SU-DHL-6 (cell line): ENCODE measurements at regions not wholly inside any gene's neighbourhood (a gene's known extent, or its start where the extent isn't known, plus 50 kb on each side); places are given as distances from the start of the nearest gene placed in this dataset.

ENCODE experiments used
- CTCF ChIP-seq: fragments of 200-600 bp; sonication (generic); IDR thresholded peaks from one replicate; pipeline ENCODE4 v1.5.1; 2017; ENCODE audit warnings: antibody characterized with exemption, mild to moderate bottlenecking, low read length, moderate library complexity; ENCODE audit not compliant: insufficient read depth, poor library complexity, severe bottlenecking
- EZH2phosphoT487 ChIP-seq: fragments of 200-600 bp; sonication (generic), shearing (Covaris generic); conservative IDR thresholded peaks from 2 replicates; pipeline ENCODE4 v1.6.1; 2018; ENCODE audit warnings: mild to moderate bottlenecking, antibody characterized with exemption, low read length, moderate library complexity, mixed read lengths

- TF ChIP-seq CTCF (no peak), EZH2phosphoT487 (no peak)
Observed at GRCh38 chr3:87125116-87125515, 102.0 kb upstream of the CHMP2B start.
